ENCODE measurements at regions not wholly inside any gene's neighbourhood (a gene's known extent, or its start where the extent isn't known, plus 50 kb on each side); places are given as distances from the start of the nearest gene placed in this dataset.

DNA sequence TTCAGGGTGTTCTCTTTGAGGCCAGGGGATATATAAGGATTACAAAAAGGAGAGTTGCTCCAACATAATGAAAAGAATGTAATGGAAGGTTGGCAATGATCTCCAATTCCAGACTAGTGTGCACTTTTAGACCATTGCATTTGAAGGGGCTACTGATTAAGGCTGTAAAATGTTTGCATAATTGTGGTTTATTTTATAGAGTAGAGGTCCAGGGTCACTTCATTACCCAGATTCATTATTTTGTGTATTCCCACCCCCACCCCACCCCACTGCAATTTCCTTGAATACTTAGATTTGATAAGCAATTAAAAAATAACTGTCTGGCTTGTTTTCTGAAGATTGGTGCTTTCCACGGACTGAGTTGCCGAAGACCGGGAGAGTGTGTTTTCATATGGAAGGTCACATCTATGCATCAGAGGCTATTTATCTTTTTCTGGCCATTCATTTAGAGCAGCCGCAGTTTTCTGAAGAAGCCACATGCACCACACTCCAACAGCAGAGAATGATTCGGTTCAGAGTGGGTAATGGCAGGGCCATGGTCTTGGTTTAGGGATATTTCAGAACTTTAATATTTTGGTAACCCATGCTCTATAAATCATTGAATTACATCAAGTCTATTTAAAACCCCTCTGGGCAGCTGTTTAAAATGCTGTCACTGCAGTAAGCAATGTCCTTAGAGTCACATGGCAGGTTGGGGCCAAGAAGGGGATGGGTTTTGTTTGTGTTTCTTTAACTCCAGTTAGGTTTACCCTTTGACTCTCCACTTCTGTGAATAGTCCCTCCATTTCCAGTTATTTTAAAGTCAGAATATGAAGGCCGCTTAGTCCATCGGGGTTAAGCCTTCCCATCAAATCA, 94.6 kb downstream of the TMEM30B start:
- no peak overlapping the region for H3K4me3 ChIP-seq
- H3K27ac ChIP-seq = no peak overlapping the region
- intact Hi-C loops (cut with DNase I) = loop anchor here in 1 of 2 donors (10.0 kb wide), 1 partner anchor 532 kb away; no protein-coding TSS in a partner anchor
- H3K27me3 ChIP-seq = no peaks in the 10 kb centered on the region
- TF ChIP-seq POLR2A (IDR thresholded peaks at IDR 0.05) = no peak
- TF ChIP-seq, protein P1, sequence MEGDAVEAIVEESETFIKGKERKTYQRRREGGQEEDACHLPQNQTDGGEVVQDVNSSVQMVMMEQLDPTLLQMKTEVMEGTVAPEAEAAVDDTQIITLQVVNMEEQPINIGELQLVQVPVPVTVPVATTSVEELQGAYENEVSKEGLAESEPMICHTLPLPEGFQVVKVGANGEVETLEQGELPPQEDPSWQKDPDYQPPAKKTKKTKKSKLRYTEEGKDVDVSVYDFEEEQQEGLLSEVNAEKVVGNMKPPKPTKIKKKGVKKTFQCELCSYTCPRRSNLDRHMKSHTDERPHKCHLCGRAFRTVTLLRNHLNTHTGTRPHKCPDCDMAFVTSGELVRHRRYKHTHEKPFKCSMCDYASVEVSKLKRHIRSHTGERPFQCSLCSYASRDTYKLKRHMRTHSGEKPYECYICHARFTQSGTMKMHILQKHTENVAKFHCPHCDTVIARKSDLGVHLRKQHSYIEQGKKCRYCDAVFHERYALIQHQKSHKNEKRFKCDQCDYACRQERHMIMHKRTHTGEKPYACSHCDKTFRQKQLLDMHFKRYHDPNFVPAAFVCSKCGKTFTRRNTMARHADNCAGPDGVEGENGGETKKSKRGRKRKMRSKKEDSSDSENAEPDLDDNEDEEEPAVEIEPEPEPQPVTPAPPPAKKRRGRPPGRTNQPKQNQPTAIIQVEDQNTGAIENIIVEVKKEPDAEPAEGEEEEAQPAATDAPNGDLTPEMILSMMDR (IDR thresholded peaks at IDR 0.05) = no peak
- no peaks in the 10 kb centered on the region for H3K9me3 ChIP-seq (replicated peaks in 1 of 3)
- no peak for DNase-seq
- WGBS, 4 donors = 56 to 79% (median 58%) methylated on average over 7 of the region's 7 CpGs
- H3K4me1 ChIP-seq (replicated peaks in 1 of 2) = no peaks in the 10 kb centered on the region
- H3K36me3 ChIP-seq (replicated peaks in 1 of 2) = no peaks in the 10 kb centered on the region

DNA sequence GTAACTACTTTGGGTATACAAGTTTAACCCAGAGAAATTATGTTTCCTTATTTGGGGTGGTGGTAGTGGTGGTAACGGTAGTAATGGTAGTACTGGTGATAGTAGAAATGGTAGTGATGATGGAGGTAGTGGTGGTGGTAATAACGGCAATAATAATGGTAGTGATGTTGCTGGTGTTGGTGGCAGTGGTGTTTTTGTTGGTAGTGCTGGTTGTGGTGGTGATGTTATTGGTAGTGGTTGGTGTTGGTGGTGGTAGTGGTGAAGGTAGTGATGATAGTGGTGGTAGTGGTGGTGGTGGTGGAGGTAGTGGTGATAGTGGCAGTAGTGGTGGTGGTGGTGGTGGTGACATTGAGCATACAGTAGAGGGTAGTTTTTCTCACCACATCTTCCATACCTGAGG, 95.6 kb downstream of the TMEM30B start:
- no peak for DNase-seq
- Histone ChIP-seq H3K27ac (no peak overlapping the region), H3K36me3 (replicated peaks in 1 of 2) (no peaks in the 10 kb centered on the region), H3K4me1 (replicated peaks in 1 of 2) (no peaks in the 10 kb centered on the region), H3K27me3 (no peaks in the 10 kb centered on the region), H3K4me3 (no peak overlapping the region), H3K9me3 (replicated peaks in 1 of 3) (no peaks in the 10 kb centered on the region)
- TF ChIP-seq, protein P1 (IDR thresholded peaks at IDR 0.05) = no peak
- no peak for TF ChIP-seq POLR2A (IDR thresholded peaks at IDR 0.05)
- intact Hi-C loops (cut with DNase I) = loop anchor here in 1 of 2 donors (10.0 kb wide), 1 partner anchor 531 kb away; no protein-coding TSS in a partner anchor
- WGBS, 4 donors = 50 to 74% (median 67%) methylated on average over 2 of the region's 2 CpGs

DNA sequence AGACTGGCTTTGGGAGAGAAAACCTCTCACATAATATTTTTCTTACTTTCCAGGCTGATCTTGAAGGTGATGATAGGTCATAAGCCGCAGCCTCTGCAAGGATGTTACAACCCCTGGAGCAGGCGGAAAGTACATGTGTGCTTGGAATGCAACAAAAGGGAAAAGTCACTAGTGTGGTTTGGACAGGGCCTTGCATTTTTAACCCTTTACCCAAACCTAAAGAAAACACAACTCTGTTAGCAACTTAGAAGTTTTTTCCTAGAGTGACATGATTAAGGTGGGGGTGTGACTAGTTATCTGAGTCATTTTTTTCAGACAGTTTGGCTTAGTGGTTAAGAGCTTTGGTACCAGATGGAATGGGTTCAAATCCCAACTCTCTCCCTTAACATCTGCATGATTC, 97.0 kb downstream of the TMEM30B start:
- Histone ChIP-seq H3K4me1 (replicated peaks in 1 of 2) (peaks cover 0 to 1% of the 10 kb centered on the region in 2 donors), H3K27ac (no peak overlapping the region), H3K4me3 (no peak overlapping the region), H3K27me3 (no peaks in the 10 kb centered on the region), H3K36me3 (replicated peaks in 1 of 2) (no peaks in the 10 kb centered on the region), H3K9me3 (replicated peaks in 1 of 3) (no peaks in the 10 kb centered on the region)
- DNase-seq = no peak
- intact Hi-C loops (cut with DNase I) = loop anchor here in 1 of 2 donors (10.0 kb wide), 1 partner anchor 529 kb away; no protein-coding TSS in a partner anchor
- TF ChIP-seq, protein P1 (IDR thresholded peaks at IDR 0.05) = no peak
- no peak for TF ChIP-seq POLR2A (IDR thresholded peaks at IDR 0.05)
- 66 to 81% (median 76%) methylated on average over 2 of the region's 2 CpGs for WGBS, 4 donors

DNA sequence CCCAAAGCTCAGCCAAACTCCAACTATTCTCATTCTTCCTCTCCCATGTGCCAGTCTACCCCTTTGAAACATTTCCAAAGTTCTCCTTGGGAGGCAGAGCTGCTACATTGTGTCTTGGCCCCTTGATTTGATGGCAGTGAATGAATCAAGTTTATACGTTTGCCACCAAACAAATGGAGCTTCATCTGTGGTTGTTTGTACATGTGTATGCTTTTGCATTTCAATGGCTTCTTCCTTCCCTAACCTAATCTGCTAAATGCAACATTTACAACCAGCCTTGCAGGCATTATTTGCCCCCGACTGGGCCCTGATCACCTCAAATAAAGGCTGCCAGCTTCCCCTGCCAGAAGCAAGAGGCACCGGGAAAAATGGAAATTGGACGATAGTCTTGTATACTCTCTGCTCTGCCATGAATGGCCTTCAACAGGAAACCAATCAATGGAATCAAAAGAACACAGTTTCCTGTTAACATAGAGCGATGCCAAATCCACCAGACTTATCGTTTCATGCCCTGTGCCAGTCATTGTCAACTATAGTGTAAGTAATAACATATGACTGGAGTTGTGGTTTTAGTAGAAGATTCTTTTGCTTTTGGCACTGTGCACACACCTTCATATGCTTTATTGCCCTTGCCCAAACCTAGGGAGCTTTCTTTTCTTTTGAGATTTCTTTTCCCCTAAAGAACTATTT, 97.8 kb downstream of the TMEM30B start:
- no peak overlapping the region for H3K4me3 ChIP-seq
- intact Hi-C loops (cut with DNase I) = loop anchor here in 1 of 2 donors (10.0 kb wide), 1 partner anchor 529 kb away; no protein-coding TSS in a partner anchor
- no peaks in the 10 kb centered on the region for H3K9me3 ChIP-seq (replicated peaks in 1 of 3)
- TF ChIP-seq, protein P1 (IDR thresholded peaks at IDR 0.05) = no peak
- no peak for TF ChIP-seq POLR2A (IDR thresholded peaks at IDR 0.05)
- H3K36me3 ChIP-seq (replicated peaks in 1 of 2) = no peaks in the 10 kb centered on the region
- H3K27me3 ChIP-seq = no peaks in the 10 kb centered on the region
- H3K27ac ChIP-seq = no peak overlapping the region
- peaks cover 7 to 8% of the 10 kb centered on the region in 2 donors for H3K4me1 ChIP-seq (replicated peaks in 1 of 2)
- WGBS, 4 donors = 59 to 72% (median 62%) methylated on average over 6 of the region's 6 CpGs
- DNase-seq = no peak
